NCI-H345 treated with DMSO at 0.1 percent for 48 hours (cell line): ENCODE measurements at regions not wholly inside any gene's neighbourhood (a gene's known extent, or its start where the extent isn't known, plus 50 kb on each side); places are given as distances from the start of the nearest gene placed in this dataset.

Experiments used
- DNase-seq: peaks from one replicate; lab custom pipeline; 2025; ENCODE audit not compliant: unreplicated experiment; lab: John Stamatoyannopoulos, UW

DNA sequence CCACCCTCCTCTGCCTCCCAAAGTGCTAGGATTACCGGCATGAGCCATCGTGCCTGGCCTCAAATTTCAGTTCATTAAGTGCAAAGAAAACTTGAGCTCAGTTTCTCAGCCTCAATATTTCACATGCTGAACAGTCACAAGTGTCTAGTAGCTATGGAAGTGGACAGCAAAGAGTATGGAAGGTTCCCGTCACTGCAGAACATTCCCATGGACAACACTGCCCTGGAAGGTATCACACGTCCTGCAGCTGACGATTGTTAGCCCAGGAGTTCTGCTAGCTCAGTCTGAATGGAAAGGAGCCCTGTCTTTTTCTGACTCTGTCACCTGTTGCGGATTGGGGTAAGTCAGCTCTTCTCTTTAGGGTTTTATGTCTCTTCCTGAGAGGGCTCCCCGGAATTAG is 86.2 kb upstream of the PTPRM start:
- DNase-seq: no peak

DNA sequence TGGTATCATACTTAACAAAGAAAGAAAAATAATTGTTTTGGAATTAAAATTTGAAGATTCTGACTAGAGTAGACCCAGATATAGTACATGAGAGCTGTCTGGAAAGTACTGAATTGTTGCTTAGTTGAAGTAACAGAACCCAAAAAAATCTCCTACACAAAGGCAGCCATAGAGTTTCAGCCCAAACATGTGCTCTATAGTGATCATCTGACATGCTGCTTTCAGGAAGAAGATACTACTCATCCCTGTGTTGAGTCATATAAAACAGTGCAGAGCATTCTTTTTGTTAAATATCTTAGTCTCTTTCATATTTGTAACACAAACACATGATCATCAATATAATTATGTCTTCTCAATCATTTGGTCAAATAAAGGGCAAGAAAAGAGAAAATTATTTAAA is 84.8 kb upstream of the PTPRM start:
- no peak for DNase-seq

DNA sequence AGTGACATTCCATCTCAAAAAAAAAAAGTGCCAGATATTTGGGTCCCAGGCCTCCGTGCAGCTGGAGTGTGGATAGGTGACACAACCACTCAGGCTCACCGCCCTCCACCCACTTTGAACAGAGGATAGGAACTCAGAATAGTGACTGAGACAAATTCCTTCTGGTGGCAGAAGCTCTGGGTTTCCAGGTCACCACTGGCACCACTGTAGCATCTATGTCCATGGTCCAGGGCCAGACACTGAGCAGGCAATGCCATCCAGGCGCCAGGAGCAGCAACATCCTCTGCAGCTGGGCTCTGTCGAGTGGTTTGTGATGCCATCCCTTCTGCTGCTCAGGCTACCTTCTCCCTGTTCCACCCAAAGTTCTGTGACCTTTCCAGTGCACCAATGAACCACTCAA is 81.5 kb upstream of the PTPRM start:
- DNase-seq: no peak

DNA sequence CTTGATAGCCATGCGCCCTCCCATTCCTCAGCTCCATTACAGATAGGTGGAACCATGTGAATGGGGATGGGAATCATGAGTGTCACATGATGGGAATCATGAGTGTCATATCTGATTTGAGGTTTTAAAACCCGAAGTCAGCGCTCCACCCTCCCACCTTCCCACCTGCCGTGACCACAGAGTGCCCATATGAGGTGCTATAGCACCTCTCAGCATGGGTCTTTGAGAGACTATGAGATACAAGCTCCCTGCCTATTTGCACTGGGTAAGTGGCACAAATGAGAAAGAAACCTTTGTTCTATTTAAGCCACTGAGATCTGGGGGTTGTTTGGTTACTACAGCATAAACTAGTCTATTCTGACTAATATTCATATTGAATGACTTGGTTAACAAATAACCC is 78.5 kb upstream of the PTPRM start:
- no peak for DNase-seq

DNA sequence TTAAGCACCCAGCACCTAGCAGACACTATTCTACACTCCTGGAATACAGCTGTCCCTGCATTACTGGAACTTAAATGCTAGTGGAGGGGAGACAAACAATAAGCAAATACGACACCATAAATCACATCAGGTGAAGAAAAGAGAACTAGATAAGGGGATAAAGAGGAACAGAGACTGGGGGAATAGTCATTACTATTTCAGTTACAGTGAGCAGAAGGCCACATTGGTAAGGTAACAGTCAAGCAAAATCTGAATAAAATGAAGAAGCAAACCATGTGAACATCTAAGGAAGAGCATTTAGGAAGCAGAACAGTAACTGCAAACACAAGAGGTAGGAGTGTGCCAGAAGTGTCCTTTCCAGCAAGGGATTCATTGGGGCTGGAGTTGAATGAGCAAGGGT is 77.0 kb upstream of the PTPRM start:
- DNase-seq: no peak

DNA sequence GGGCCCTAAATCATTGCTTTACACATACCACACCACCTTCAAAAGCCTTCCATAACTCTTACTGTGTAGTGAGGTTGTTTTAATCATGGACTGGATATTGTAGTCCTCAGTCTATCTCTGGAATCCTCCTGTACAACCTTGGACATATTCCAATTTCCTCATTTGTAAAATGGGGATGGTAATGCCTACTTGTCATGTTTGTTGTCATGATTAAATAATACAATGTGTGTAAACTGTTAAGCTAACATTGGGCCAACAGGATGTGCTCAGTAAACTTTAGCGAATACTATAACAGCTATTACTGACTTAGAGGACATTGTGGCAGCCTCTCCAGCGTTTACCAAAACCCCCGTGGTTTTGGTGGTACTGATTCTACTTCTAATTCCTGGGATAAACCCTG is 74.7 kb upstream of the PTPRM start:
- no peak for DNase-seq

DNA sequence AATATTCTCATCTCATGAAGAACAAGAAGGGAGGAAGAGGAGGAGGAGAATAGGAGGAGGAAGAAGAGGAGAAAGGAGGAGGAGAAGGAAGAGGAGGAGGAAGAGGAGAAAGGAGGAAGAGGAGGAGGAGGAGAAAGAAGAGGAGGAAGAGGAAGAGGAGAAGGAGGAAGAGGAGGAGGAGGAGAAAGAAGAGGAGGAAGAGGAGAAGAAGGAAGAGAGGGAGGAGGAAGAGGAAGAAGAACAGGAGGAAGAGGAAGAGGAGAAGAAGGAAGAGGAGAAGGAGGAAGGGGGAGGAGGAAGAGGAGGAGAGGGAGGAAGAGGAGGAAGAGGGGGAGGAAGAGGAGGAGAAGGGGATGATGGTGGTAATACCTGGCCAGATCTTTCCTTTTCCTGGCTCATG is 70.0 kb upstream of the PTPRM start:
- no peak for DNase-seq

DNA sequence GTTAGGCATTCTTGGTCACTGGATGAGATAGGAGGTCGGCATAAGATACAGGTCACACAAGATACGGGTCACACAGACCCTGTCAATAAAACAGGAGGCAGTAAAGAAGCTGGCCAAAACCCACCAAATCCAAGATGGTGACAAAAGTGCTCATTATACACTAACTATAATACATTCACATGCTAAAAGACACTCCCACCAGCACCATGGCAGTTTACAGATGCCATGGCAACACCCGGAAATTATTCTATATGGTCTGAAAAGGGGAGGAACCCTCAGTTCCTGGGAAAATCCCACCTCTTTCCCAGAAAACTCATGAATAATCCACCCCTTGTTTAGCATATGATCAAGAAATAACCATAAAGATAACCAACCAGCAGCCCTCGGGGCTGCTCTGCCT is 56.0 kb upstream of the PTPRM start:
- no peak for DNase-seq

DNA sequence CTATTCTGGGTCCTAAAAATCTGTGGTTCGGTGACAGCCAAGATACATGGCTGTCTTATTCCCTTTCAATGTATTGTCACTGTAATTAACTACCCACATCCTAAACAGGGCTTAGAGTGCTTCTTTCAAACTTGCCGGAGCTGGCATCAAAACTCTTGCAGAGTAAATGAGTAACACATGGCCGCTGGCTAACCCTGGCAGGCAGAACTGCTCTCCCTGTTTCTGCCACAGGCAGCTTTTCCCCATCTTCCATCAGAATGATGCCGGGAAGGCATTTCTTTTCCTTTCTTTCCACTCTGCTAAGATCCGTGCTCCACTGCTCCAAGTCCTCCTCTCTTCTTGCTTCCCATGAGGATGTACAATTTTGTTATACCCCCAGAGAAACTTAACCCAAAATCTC is 54.8 kb upstream of the PTPRM start:
- DNase-seq: no peak

DNA sequence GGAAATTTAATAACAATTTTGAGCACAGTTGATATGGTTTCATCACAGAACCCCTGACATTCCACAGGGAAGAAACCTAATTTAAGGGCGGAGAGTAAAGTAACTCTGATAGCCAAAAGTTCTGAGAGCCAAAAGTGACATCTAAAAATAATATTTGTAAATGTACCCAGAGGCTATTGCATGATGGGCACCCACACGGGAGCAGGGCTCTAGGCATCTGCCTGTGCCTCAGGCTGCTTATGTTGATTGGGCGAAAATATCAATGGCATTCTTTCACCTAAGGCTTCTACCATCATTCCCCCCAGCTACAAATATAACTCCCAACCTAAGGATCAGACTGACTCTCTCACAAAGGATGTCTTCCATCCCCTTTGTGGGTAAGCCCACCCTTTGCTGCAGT is 54.1 kb upstream of the PTPRM start:
- no peak for DNase-seq

DNA sequence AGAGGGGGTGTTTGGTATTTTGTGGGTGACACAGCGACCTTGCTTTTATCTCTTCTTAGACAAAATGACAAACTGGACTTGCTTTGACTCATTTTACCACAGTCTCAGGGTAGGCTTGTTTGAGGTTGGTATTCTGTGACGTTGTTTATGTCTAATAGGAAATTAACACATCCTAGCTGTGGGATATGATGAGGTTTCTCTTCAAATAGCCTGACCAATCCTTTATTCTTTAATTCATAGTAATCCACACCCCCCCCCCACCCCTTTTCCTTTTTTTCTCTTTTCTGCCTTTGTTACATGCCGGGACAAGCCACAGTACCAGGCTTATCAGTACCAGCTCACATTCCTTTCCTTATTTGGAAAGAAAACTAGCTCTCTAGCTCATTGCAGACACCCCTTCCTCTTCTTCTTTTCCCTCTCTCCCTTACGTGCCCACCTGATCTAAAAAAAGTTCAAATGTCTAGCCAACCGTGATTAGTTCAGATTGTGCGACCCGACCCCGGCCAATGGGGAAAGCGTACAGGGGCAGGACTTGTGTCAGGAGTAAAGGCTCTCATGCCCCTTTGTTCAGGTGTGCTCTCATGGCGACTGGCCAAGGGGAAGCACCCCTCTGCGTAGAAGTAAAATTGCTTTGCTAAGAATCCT is 52.2 kb upstream of the PTPRM start:
- DNase-seq: no peak

DNA sequence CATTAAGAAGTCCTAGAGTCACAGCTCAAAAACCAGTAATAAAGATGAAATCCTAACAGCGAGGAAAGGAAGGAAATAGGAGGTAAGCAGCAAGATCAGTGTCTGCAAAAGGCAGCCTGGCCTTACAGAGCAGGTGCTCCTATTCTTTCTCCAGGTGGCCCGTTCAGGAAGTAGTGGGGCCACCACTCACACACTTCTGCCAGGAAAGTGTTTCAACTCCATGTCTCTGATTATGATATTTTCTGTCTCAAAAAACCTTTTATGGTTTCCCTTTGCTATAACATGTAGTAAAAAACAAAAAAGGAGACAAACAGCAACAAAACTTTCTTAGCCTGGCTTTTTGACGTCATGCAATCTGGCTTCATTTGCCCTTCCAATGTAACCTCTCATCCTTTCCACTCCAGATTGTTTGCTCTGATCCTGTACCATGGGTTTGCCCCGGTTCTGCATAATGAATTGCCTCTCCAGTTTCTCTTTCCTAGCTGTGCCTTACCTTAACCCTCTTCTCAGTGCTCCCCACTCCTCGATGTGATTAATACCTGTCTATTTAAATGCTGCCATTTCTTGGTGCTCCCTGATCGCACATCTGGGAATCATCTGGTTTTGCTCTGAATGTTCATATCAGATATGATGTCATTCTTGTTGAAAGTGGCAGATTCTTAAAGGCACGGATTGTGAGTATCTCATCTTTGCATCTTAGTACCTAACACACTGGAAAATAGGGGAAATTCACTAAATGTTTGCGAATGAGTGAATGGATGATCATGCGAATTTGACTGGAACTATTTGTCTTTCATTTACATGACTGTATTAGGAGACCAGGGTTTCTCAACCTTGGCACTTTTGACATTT is 50.6 kb upstream of the PTPRM start:
- DNase-seq: no peak
